Posterior cingulate gyrus (tissue), 11 donors: ENCODE measurements at regions not wholly inside any gene's neighbourhood (a gene's known extent, or its start where the extent isn't known, plus 50 kb on each side); places are given as distances from the start of the nearest gene placed in this dataset.

ENCODE experiments used
- DNase-seq, 10 donors: peaks; one replicate each; pipeline versions ENCODE4 v3.0.0 to v3.0.0-alpha.2; 2020 to 2021; ENCODE audit warnings: mixed read lengths in 3 of 10
- intact Hi-C: fragments of 100-400 bp; cut with DNase I; formaldehyde crosslinking; loops from one replicate; pipeline ENCODE4 v1.15.1; 2023

- intact Hi-C loops: no loop called here
- no peak for DNase-seq
Measured at GRCh38 chr9:107190061-107190935, 92.8 kb upstream of the RAD23B start.

- no peak for DNase-seq
- intact Hi-C loops: no loop called here
Measured at GRCh38 chr9:107190936-107191290, 92.2 kb upstream of the RAD23B start.

GRCh38 chr9:107193251-107193650, 89.8 kb upstream of the RAD23B start:
- no peak for DNase-seq
- intact Hi-C loops: no loop called here

GRCh38 chr9:107198718-107199117, 84.4 kb upstream of the RAD23B start:
- DNase-seq: no peak
- intact Hi-C loops: no loop called here

GRCh38 chr9:107208121-107208520, 75.0 kb upstream of the RAD23B start:
- no peak for DNase-seq
- intact Hi-C loops: no loop called here

GRCh38 chr9:107210775-107211174, 72.3 kb upstream of the RAD23B start:
- intact Hi-C loops: no loop called here

GRCh38 chr9:107211284-107211923, 71.7 kb upstream of the RAD23B start:
- no peak for DNase-seq
- intact Hi-C loops: no loop called here

More at GRCh38 chr9:107210775-107211174, 72.3 kb upstream of the RAD23B start:
- DNase-seq: no peak

GRCh38 chr9:107212613-107213012, 70.5 kb upstream of the RAD23B start:
- intact Hi-C loops: no loop called here
- DNase-seq: no peak

- intact Hi-C loops: no loop called here
- DNase-seq: no peak
Measured at GRCh38 chr9:107213080-107213479, 70.0 kb upstream of the RAD23B start.

- intact Hi-C loops: no loop called here
- DNase-seq: no peak
Measured at GRCh38 chr9:107213561-107214028, 69.5 kb upstream of the RAD23B start.

GRCh38 chr9:107214381-107214780, 68.7 kb upstream of the RAD23B start:
- DNase-seq: no peak
- intact Hi-C loops: no loop called here

- intact Hi-C loops: no loop called here
- no peak for DNase-seq
Measured at GRCh38 chr9:107214915-107215314, 68.2 kb upstream of the RAD23B start.

GRCh38 chr9:107215381-107215780, 67.7 kb upstream of the RAD23B start:
- intact Hi-C loops: no loop called here
- DNase-seq: no peak

GRCh38 chr9:107216329-107216728, 66.8 kb upstream of the RAD23B start:
- intact Hi-C loops: no loop called here
- no peak for DNase-seq

GRCh38 chr9:107218829-107219485, 64.1 kb upstream of the RAD23B start:
- DNase-seq: no peak
- intact Hi-C loops: no loop called here

- DNase-seq: no peak
- intact Hi-C loops: no loop called here
Measured at GRCh38 chr9:107219486-107220077, 63.5 kb upstream of the RAD23B start.

- intact Hi-C loops: no loop called here
Measured at GRCh38 chr9:107221321-107221720, 61.8 kb upstream of the RAD23B start.

GRCh38 chr9:107222020-107222522, 61.0 kb upstream of the RAD23B start:
- DNase-seq: no peak
- intact Hi-C loops: no loop called here

More at GRCh38 chr9:107221321-107221720, 61.8 kb upstream of the RAD23B start:
- no peak for DNase-seq

- DNase-seq: no peak
- intact Hi-C loops: no loop called here
Measured at GRCh38 chr9:107223381-107223780, 59.7 kb upstream of the RAD23B start.

- no peak for DNase-seq
- intact Hi-C loops: no loop called here
Measured at GRCh38 chr9:107224252-107224651, 58.8 kb upstream of the RAD23B start.

- intact Hi-C loops: no loop called here
- DNase-seq: no peak
Measured at GRCh38 chr9:107226421-107226820, 56.7 kb upstream of the RAD23B start.
